IMR-90 (cell line): ENCODE measurements at regions not wholly inside any gene's neighbourhood (a gene's known extent, or its start where the extent isn't known, plus 50 kb on each side); places are given as distances from the start of the nearest gene placed in this dataset.

ENCODE experiments used
- ATAC-seq: fragments of 200-7000 bp; cut with Tn5 transposase; 2 replicates; pipeline ENCODE4 v1.9.1; 2020; ENCODE audit warnings: low read depth, mild to moderate bottlenecking, moderate library complexity
- BruUV-seq: library from RNA; stranded (reverse); fragments of 400-500 nt; replicated peaks from 2 replicates; lab custom pipeline; 2021; lab: Mats Ljungman, UMichigan
- CTCF ChIA-PET: fragments of 300-600 bp; formaldehyde crosslinking; extraction: SDS; loops from one replicate; lab custom pipeline; 2021; ENCODE audit warnings: antibody characterized with exemption; lab: Yijun Ruan, JAX
- POLR2A ChIA-PET: fragments of 300-600 bp; sonication (Branson Sonifier 250); formaldehyde crosslinking; loops from one replicate; lab custom pipeline; 2022; ENCODE audit warnings: antibody characterized with exemption; ENCODE audit not compliant: unreplicated experiment; lab: Charles Lee
- DNase-seq: peaks from one replicate; pipeline ENCODE4 v3.0.0; 2013
- H2AFZ ChIP-seq: replicated peaks from 2 replicates; pipeline ENCODE3; 2013; ENCODE audit warnings: low read length, mild to moderate bottlenecking; ENCODE audit not compliant: poor library complexity
- H2AK5ac ChIP-seq: 2 replicates; pipeline ENCODE4 v1.6.1; 2013; ENCODE audit warnings: low read depth, low read length, inconsistent platforms
- H2AK9ac ChIP-seq: replicated peaks from 2 replicates; pipeline ENCODE3; 2013; ENCODE audit warnings: mild to moderate bottlenecking, low read depth, low read length, moderate library complexity; ENCODE audit not compliant: poor library complexity
- H2BK120ac ChIP-seq: 2 replicates; pipeline ENCODE4 v1.6.1; 2013; ENCODE audit warnings: low read depth, low read length, inconsistent platforms
- H2BK15ac ChIP-seq: 3 replicates; pipeline ENCODE4 v1.6.1; 2013; ENCODE audit warnings: low read depth, low read length, inconsistent platforms
- H2BK20ac ChIP-seq: 2 replicates; pipeline ENCODE4 v1.6.1; 2013; ENCODE audit warnings: low read depth, mild to moderate bottlenecking, inconsistent platforms, low read length, moderate library complexity
- H2BK5ac ChIP-seq: 2 replicates; pipeline ENCODE4 v1.6.1; 2013; ENCODE audit warnings: mild to moderate bottlenecking, low read depth, low read length, inconsistent platforms; ENCODE audit not compliant: poor library complexity, severe bottlenecking
- H3K14ac ChIP-seq: replicated peaks from 2 replicates; pipeline ENCODE4 v1.6.1; 2013; ENCODE audit warnings: low read depth, low read length, inconsistent platforms
- H3K18ac ChIP-seq: 2 replicates; pipeline ENCODE4 v1.6.1; 2013; ENCODE audit warnings: low read depth, low read length, control low read depth
- H3K23ac ChIP-seq: 2 replicates; pipeline ENCODE4 v1.6.1; 2013; ENCODE audit warnings: low read depth, low read length, inconsistent platforms
- H3K27ac ChIP-seq: 2 replicates; pipeline ENCODE4 v1.5.1; 2013; ENCODE audit warnings: mild to moderate bottlenecking, control low read depth, low read length; ENCODE audit not compliant: insufficient read depth
- H3K27me3 ChIP-seq: 2 replicates; pipeline ENCODE4 v1.6.1; 2013; ENCODE audit warnings: low read length; ENCODE audit not compliant: control insufficient read depth, insufficient read depth
- H3K36me3 ChIP-seq: 2 replicates; pipeline ENCODE4 v1.6.1; 2013; ENCODE audit warnings: low read length, mixed read lengths; ENCODE audit not compliant: control insufficient read depth, insufficient read depth
- H3K4ac ChIP-seq: 2 replicates; pipeline ENCODE4 v1.6.1; 2013; ENCODE audit warnings: low read depth, low read length, inconsistent platforms
- H3K4me1 ChIP-seq: 2 replicates; pipeline ENCODE4 v1.6.1; 2013; ENCODE audit warnings: low read length, mixed read lengths; ENCODE audit not compliant: control insufficient read depth, insufficient read depth
- H3K4me2 ChIP-seq: 2 replicates; pipeline ENCODE4 v1.6.1; 2013; ENCODE audit warnings: low read depth, mild to moderate bottlenecking, control low read depth, low read length, moderate library complexity
- H3K4me3 ChIP-seq: 2 replicates; pipeline ENCODE4 v1.5.1; 2013; ENCODE audit warnings: low read depth, mild to moderate bottlenecking, control low read depth, low read length, moderate library complexity; ENCODE audit not compliant: insufficient read depth
- H3K56ac ChIP-seq: 2 replicates; pipeline ENCODE4 v1.6.1; 2013; ENCODE audit warnings: low read length, inconsistent platforms; ENCODE audit not compliant: insufficient read depth; ENCODE audit errors: extremely low read depth
- H3K79me1 ChIP-seq, 2 experiments: 2 replicates each; pipeline ENCODE4 v1.6.1; 2013; ENCODE audit warnings: low read length in 2 of 2, inconsistent platforms in 1 of 2, low read depth in 1 of 2
- H3K9ac ChIP-seq: 2 replicates; pipeline ENCODE4 v1.6.1; 2013; ENCODE audit warnings: low read depth, low read length, control low read depth
- H3K9me1 ChIP-seq: 2 replicates; pipeline ENCODE4 v1.6.1; 2013; ENCODE audit warnings: low read length, inconsistent platforms; ENCODE audit not compliant: insufficient read depth
- H3K9me3 ChIP-seq: 2 replicates; pipeline ENCODE4 v1.6.1; 2013; ENCODE audit warnings: low read length; ENCODE audit not compliant: control insufficient read depth, insufficient read depth
- H4K20me1 ChIP-seq: 2 replicates; pipeline ENCODE4 v1.6.1; 2013; ENCODE audit warnings: low read length, inconsistent platforms; ENCODE audit not compliant: insufficient read depth
- H4K5ac ChIP-seq: 2 replicates; pipeline ENCODE4 v1.6.1; 2013; ENCODE audit warnings: mild to moderate bottlenecking, low read depth, low read length, control low read depth
- H4K8ac ChIP-seq, 2 experiments: 2 replicates each; pipeline ENCODE4 v1.6.1; 2013; ENCODE audit warnings: low read depth in 2 of 2, low read length in 2 of 2, control low read depth in 1 of 2, inconsistent platforms in 1 of 2
- H4K91ac ChIP-seq: 2 replicates; pipeline ENCODE4 v1.6.1; 2013; ENCODE audit warnings: low read depth, low read length, inconsistent platforms; ENCODE audit not compliant: insufficient read depth
- ELK1 ChIP-seq: fragments of 150-350 bp; IDR thresholded peaks from 2 replicates; pipeline ENCODE4 v1.6.1; 2016; ENCODE audit warnings: low read depth, mild to moderate bottlenecking, low read length, moderate library complexity, borderline replicate concordance
- POLR2A ChIP-seq: IDR thresholded peaks from 2 replicates; pipeline ENCODE4 v1.6.1; 2012; ENCODE audit warnings: mild to moderate bottlenecking, low read depth, low read length
- USF2 ChIP-seq: fragments of 150-350 bp; IDR thresholded peaks from 2 replicates; pipeline ENCODE4 v1.6.1; 2017; ENCODE audit warnings: mild to moderate bottlenecking, antibody characterized with exemption, low read length, low read depth
- WGBS, 2 experiments: methylation state at CpG; one replicate each; pipeline versions ENCODE4 v1.1.5 to v1.1.7; 2013; ENCODE audit warnings: missing lambda C conversion rate in 2 of 2; ENCODE audit not compliant: insufficient read length in 1 of 2; ENCODE audit errors: extremely low coverage in 2 of 2; 5-methylcytosine and 5-hydroxymethylcytosine counted together
- dilution Hi-C: fragments of 300-500 bp; cut with HindIII; formaldehyde crosslinking; loops from one replicate; pipeline ENCODE4 v1.14.3; 2018; ENCODE audit warnings: low sequenced_read_pairs; ENCODE audit not compliant: unreplicated experiment
- in situ Hi-C: fragments of 300-500 bp; cut with MboI; formaldehyde crosslinking; loops from 3 replicates; pipeline ENCODE4 v1.14.3; 2019; ENCODE audit warnings: low sequenced_read_pairs, inconsistent platforms, mixed read lengths
- intact Hi-C: fragments of 100-400 bp; cut with micrococcal nuclease; formaldehyde crosslinking; loops from 2 replicates; pipeline ENCODE4 v1.10.0; 2022

GRCh38 chr2:45242161-45242741 is 233.0 kb upstream of the SIX2 start:
- Histone ChIP-seq H3K27me3 (0 out of 2 replicates have a peak, but pooled peaks cover 2% of the 10 kb centered on the region), H3K79me1 (no peaks in the 10 kb centered on the region), H4K91ac (no peak overlapping the region), H3K56ac (no peak overlapping the region), H3K9me3 (no peaks in the 10 kb centered on the region), H2BK120ac (no peak overlapping the region; the same call in 1 of the 2 replicates), H2BK15ac (no peak overlapping the region), H3K9me1 (peaks cover 11% of the 10 kb centered on the region; the same call in 1 of the 2 replicates), H3K27ac (no peak overlapping the region), H4K8ac (no peak overlapping the region), H3K9ac (no peak overlapping the region), H3K36me3 (no peaks in the 10 kb centered on the region), H2AK9ac (no peak overlapping the region), H2BK5ac (no peak overlapping the region), H4K20me1 (no peaks in the 10 kb centered on the region), H2AFZ (peak overlapping the region; percentile 56), H3K14ac (no peak overlapping the region; the same call in 1 of the 2 replicates), H3K4ac (no peak overlapping the region), H3K4me3 (no peak overlapping the region), H2BK20ac (no peak overlapping the region), H3K18ac (no peak overlapping the region), H2AK5ac (no peak overlapping the region), H3K23ac (no peak overlapping the region), H3K4me1 (peaks cover 16% of the 10 kb centered on the region), H3K4me2 (no peak overlapping the region), H4K5ac (0 out of 2 replicates have a peak overlapping the region, but pooled peaks have one; percentile 14)
- dilution Hi-C loops (no loop called here), in situ Hi-C loops (no loop called here), intact Hi-C loops (loop anchor here (10.0 kb wide), 1 partner anchor 257 kb away; no protein-coding TSS in a partner anchor)
- ATAC-seq (no peak), DNase-seq (peak; percentile 37)
- TF ChIP-seq ELK1 (no peak), POLR2A (no peak), USF2 (peak; percentile 70)
- CTCF ChIA-PET = interaction anchor here (1.2 kb wide), 1 partner anchor 8 kb away, joined by 3 read pairs; no protein-coding TSS in a partner anchor
- BruUV-seq = no TSS peak
- POLR2A ChIA-PET = no interaction called here
- WGBS, 2 experiments = 86% methylated on average over 1 of the region's 6 CpGs; no CpG with 5 or more reads in 1 of the 2 experiments
